Head of caudate nucleus (tissue), 42 donors: ENCODE measurements at regions not wholly inside any gene's neighbourhood (a gene's known extent, or its start where the extent isn't known, plus 50 kb on each side); places are given as distances from the start of the nearest gene placed in this dataset.
A peak's percentile ranks its signal among the peaks of the same experiment; 100 is the strongest.

Experiments
- DNase-seq, 42 donors: peaks; one replicate each; pipeline versions ENCODE4 v3.0.0 to v3.0.0-alpha.2; 2020 to 2021; ENCODE audit warnings: mixed read lengths in 7 of 42
- intact Hi-C: fragments of 100-400 bp; cut with DNase I; formaldehyde crosslinking; loops from one replicate; pipeline ENCODE4 v1.15.0; 2022

- no peak for DNase-seq
- intact Hi-C loops, result no loop called here
Observed at GRCh38 chr12:28893856-28894255, 255.2 kb upstream of the FAR2 start.

- intact Hi-C loops, result no loop called here
- DNase-seq, result no peak
Observed at GRCh38 chr12:28896421-28896820, 252.7 kb upstream of the FAR2 start.

- intact Hi-C loops, result no loop called here
- DNase-seq, result no peak
Observed at GRCh38 chr12:28898038-28898437, 251.0 kb upstream of the FAR2 start.

- intact Hi-C loops, result no loop called here
- DNase-seq, result no peak
Observed at GRCh38 chr12:28899951-28900350, 249.1 kb upstream of the FAR2 start.

- intact Hi-C loops, result no loop called here
- DNase-seq, result no peak
Observed at GRCh38 chr12:28905220-28905955, 243.7 kb upstream of the FAR2 start.

GRCh38 chr12:28908646-28909045 is 240.4 kb upstream of the FAR2 start:
- intact Hi-C loops, result no loop called here
- no peak for DNase-seq

- intact Hi-C loops, result no loop called here
- no peak for DNase-seq
Observed at GRCh38 chr12:28909291-28909690, 239.8 kb upstream of the FAR2 start.

GRCh38 chr12:28925719-28926376 is 223.2 kb upstream of the FAR2 start:
- intact Hi-C loops, result no loop called here
- DNase-seq, result no peak

- intact Hi-C loops, result no loop called here
- no peak for DNase-seq
Observed at GRCh38 chr12:28930704-28931103, 218.4 kb upstream of the FAR2 start.

- intact Hi-C loops, result no loop called here
- DNase-seq, result no peak
Observed at GRCh38 chr12:28933176-28933575, 215.9 kb upstream of the FAR2 start.

GRCh38 chr12:28933864-28934527 is 215.1 kb upstream of the FAR2 start:
- intact Hi-C loops, result no loop called here
- no peak for DNase-seq

GRCh38 chr12:28936221-28936620 is 212.9 kb upstream of the FAR2 start:
- peak in 21 of 42 donors; percentile 1 to 61 (median 20) for DNase-seq
- intact Hi-C loops, result no loop called here

GRCh38 chr12:28936711-28937110 is 212.4 kb upstream of the FAR2 start:
- no peak for DNase-seq
- intact Hi-C loops, result no loop called here

GRCh38 chr12:28937196-28937595 is 211.9 kb upstream of the FAR2 start:
- no peak for DNase-seq
- intact Hi-C loops, result no loop called here

GRCh38 chr12:28938056-28938455 is 211.0 kb upstream of the FAR2 start:
- intact Hi-C loops, result no loop called here

GRCh38 chr12:28938581-28939235 is 210.4 kb upstream of the FAR2 start:
- DNase-seq, result no peak
- intact Hi-C loops, result no loop called here

More at GRCh38 chr12:28938056-28938455, 211.0 kb upstream of the FAR2 start:
- no peak for DNase-seq

- no peak for DNase-seq
- intact Hi-C loops, result no loop called here
Observed at GRCh38 chr12:28939427-28939826, 209.7 kb upstream of the FAR2 start.

GRCh38 chr12:28941248-28941647 is 207.8 kb upstream of the FAR2 start:
- no peak for DNase-seq
- intact Hi-C loops, result no loop called here

- DNase-seq, result no peak
- intact Hi-C loops, result no loop called here
Observed at GRCh38 chr12:28946361-28946760, 202.7 kb upstream of the FAR2 start.

GRCh38 chr12:28948685-28949084 is 200.4 kb upstream of the FAR2 start:
- DNase-seq, result no peak
- intact Hi-C loops, result no loop called here
